Prostate gland (tissue), 2 donors: ENCODE measurements at regions not wholly inside any gene's neighbourhood (a gene's known extent, or its start where the extent isn't known, plus 50 kb on each side); places are given as distances from the start of the nearest gene placed in this dataset.

Experiments used
- DNase-seq: peaks from one replicate; pipeline ENCODE4 v3.0.0-alpha.2; 2019; ENCODE audit warnings: low spot score
- H3K27ac ChIP-seq, 2 donors: fragments of 200-600 bp; sonication (generic); 2 replicates each; pipeline ENCODE4 v1.5.1; 2017 to 2019
- H3K27me3 ChIP-seq: fragments of 200-600 bp; sonication (generic); replicated peaks from 2 replicates; pipeline ENCODE4 v1.5.1; 2019; ENCODE audit not compliant: insufficient read depth
- H3K36me3 ChIP-seq, 2 donors: fragments of 200-600 bp; sonication (generic); 1 replicate in 1 of 2; 2 replicates in 1 of 2; pipeline versions ENCODE4 v1.5.1 to v1.8.1; 2017 to 2019
- H3K4me1 ChIP-seq: fragments of 200-600 bp; sonication (generic); replicated peaks from 2 replicates; pipeline ENCODE4 v1.5.1; 2019
- H3K4me3 ChIP-seq, 2 donors: fragments of 200-600 bp; sonication (generic); 2 replicates each; pipeline ENCODE4 v1.5.1; 2017 to 2019
- H3K9me3 ChIP-seq: fragments of 200-600 bp; sonication (generic); 2 replicates; pipeline ENCODE4 v1.5.1; 2017
- CTCF ChIP-seq, 4 experiments: fragments of 200-600 bp in 2 of 4; fragments of 450-650 bp in 2 of 4; sonication (generic) in 2 of 4; IDR thresholded peaks; 1 replicate in 3 of 4; 2 replicates in 1 of 4; pipeline ENCODE4 v1.5.1; 2016 to 2019; ENCODE audit warnings: antibody characterized with exemption in 4 of 4, mild to moderate bottlenecking in 2 of 4, moderate library complexity in 2 of 4
- POLR2A ChIP-seq: fragments of 450-650 bp; IDR thresholded peaks from one replicate; pipeline ENCODE4 v1.6.1; 2016; ENCODE audit warnings: antibody characterized with exemption, mild to moderate bottlenecking
- POLR2AphosphoS5 ChIP-seq: sonication (generic); formaldehyde crosslinking; IDR thresholded peaks from one replicate; pipeline ENCODE4 v1.6.1; 2017; ENCODE audit warnings: antibody characterized with exemption
- WGBS: methylation state at CpG from one replicate; pipeline ENCODE4 v1.1.5; 2018; 5-methylcytosine and 5-hydroxymethylcytosine counted together
- intact Hi-C: fragments of 100-400 bp; cut with DNase I; formaldehyde crosslinking; loops from one replicate; pipeline ENCODE4 v1.14.2; 2022

- no peak overlapping the region for H3K27ac ChIP-seq
Observed at GRCh38 chr13:22135446-22135845, 464.6 kb downstream of the FGF9 start.

GRCh38 chr13:22137361-22138050 lies 466.6 kb downstream of the FGF9 start:
- Histone ChIP-seq H3K27ac (no peak overlapping the region), H3K9me3 (no peaks in the 10 kb centered on the region), H3K36me3 (no peaks in the 10 kb centered on the region), H3K4me1 (no peaks in the 10 kb centered on the region), H3K4me3 (no peak overlapping the region), H3K27me3 (no peaks in the 10 kb centered on the region)
- no peak for TF ChIP-seq POLR2AphosphoS5
- TF ChIP-seq POLR2A = no peak
- intact Hi-C loops = no loop called here
- DNase-seq = no peak
- WGBS = 86% methylated on average over 4 of the region's 4 CpGs

More at GRCh38 chr13:22135446-22135845, 464.6 kb downstream of the FGF9 start:
- 35% methylated on average over 6 of the region's 6 CpGs for WGBS
- Histone ChIP-seq H3K4me3 (no peak overlapping the region), H3K4me1 (no peaks in the 10 kb centered on the region), H3K27me3 (no peaks in the 10 kb centered on the region), H3K9me3 (no peaks in the 10 kb centered on the region), H3K36me3 (no peaks in the 10 kb centered on the region)
- TF ChIP-seq POLR2AphosphoS5 = no peak
- TF ChIP-seq POLR2A = no peak
- no peak for TF ChIP-seq CTCF (IDR thresholded peaks at IDR 0.05)
- intact Hi-C loops = no loop called here
- DNase-seq = no peak

GRCh38 chr13:22138947-22139346 lies 468.1 kb downstream of the FGF9 start:
- Histone ChIP-seq H3K36me3 (no peaks in the 10 kb centered on the region), H3K4me3 (no peak overlapping the region), H3K4me1 (no peaks in the 10 kb centered on the region), H3K9me3 (no peaks in the 10 kb centered on the region), H3K27ac (no peak overlapping the region), H3K27me3 (no peaks in the 10 kb centered on the region)
- WGBS = 91% methylated on average over 8 of the region's 8 CpGs
- intact Hi-C loops = no loop called here
- TF ChIP-seq CTCF (IDR thresholded peaks at IDR 0.05) = no peak
- no peak for DNase-seq

GRCh38 chr13:22141716-22142115 lies 470.8 kb downstream of the FGF9 start:
- Histone ChIP-seq H3K36me3 (no peaks in the 10 kb centered on the region), H3K9me3 (no peaks in the 10 kb centered on the region), H3K4me1 (no peaks in the 10 kb centered on the region), H3K27ac (no peak overlapping the region), H3K4me3 (no peak overlapping the region), H3K27me3 (no peaks in the 10 kb centered on the region)
- no peak for DNase-seq
- no peak for TF ChIP-seq CTCF (IDR thresholded peaks at IDR 0.05)
- no peak for TF ChIP-seq POLR2AphosphoS5
- 83% methylated on average over 1 of the region's 1 CpG for WGBS
- intact Hi-C loops = no loop called here

- Histone ChIP-seq H3K36me3 (no peaks in the 10 kb centered on the region), H3K27ac (no peak overlapping the region), H3K27me3 (no peaks in the 10 kb centered on the region), H3K4me3 (no peak overlapping the region), H3K4me1 (no peaks in the 10 kb centered on the region), H3K9me3 (no peaks in the 10 kb centered on the region)
- no peak for DNase-seq
- no peak for TF ChIP-seq POLR2AphosphoS5
- TF ChIP-seq CTCF (IDR thresholded peaks at IDR 0.05) = no peak
- no peak for TF ChIP-seq POLR2A
- WGBS = 71% methylated on average over 1 of the region's 1 CpG
- intact Hi-C loops = no loop called here
Observed at GRCh38 chr13:22143671-22144070, 472.8 kb downstream of the FGF9 start.
